ENCODE measurements at regions not wholly inside any gene's neighbourhood (a gene's known extent, or its start where the extent isn't known, plus 50 kb on each side); places are given as distances from the start of the nearest gene placed in this dataset.

GRCh38 chr5:4646715-4647375 is 493.3 kb upstream of the ADAMTS16 start:
- TF ChIP-seq CTCF (IDR thresholded peaks at IDR 0.05) (no peak), POLR2A (IDR thresholded peaks at IDR 0.05) (no peak)

All from thyroid gland (tissue), 4 donors.